DOHH2 (cell line): ENCODE measurements at regions not wholly inside any gene's neighbourhood (a gene's known extent, or its start where the extent isn't known, plus 50 kb on each side); places are given as distances from the start of the nearest gene placed in this dataset.

Experiments
- H3F3A ChIP-seq: fragments of 200-600 bp; sonication (generic), shearing (Covaris generic); 2 replicates; pipeline ENCODE4 v1.6.0; 2016; ENCODE audit warnings: antibody characterized with exemption, mild to moderate bottlenecking; ENCODE audit not compliant: control insufficient read depth, insufficient read depth
- H3K27ac ChIP-seq: fragments of 200-600 bp; sonication (generic); 2 replicates; pipeline ENCODE4 v1.5.1; 2014; ENCODE audit warnings: low read depth, mild to moderate bottlenecking, low read length, moderate library complexity
- H3K27me3 ChIP-seq: fragments of 200-600 bp; sonication (generic); 2 replicates; pipeline ENCODE4 v1.6.1; 2014; ENCODE audit warnings: mild to moderate bottlenecking, low read length, mixed read lengths; ENCODE audit not compliant: control insufficient read depth
- H3K36me3 ChIP-seq: fragments of 200-600 bp; sonication (generic); 2 replicates; pipeline ENCODE4 v1.6.1; 2014; ENCODE audit warnings: mild to moderate bottlenecking, low read length, moderate library complexity, mixed read lengths; ENCODE audit not compliant: control insufficient read depth
- H3K4me1 ChIP-seq: fragments of 200-600 bp; sonication (generic); 2 replicates; pipeline ENCODE4 v1.6.1; 2014; ENCODE audit warnings: mild to moderate bottlenecking, low read length, mixed read lengths; ENCODE audit not compliant: control insufficient read depth
- H3K4me2 ChIP-seq: fragments of 200-600 bp; sonication (generic); 2 replicates; pipeline ENCODE4 v1.6.0; 2014; ENCODE audit warnings: mild to moderate bottlenecking, low read length, moderate library complexity
- H3K4me3 ChIP-seq: fragments of 200-600 bp; sonication (generic); 2 replicates; pipeline ENCODE4 v1.5.1; 2014; ENCODE audit warnings: mild to moderate bottlenecking, low read length, mixed read lengths
- H3K79me2 ChIP-seq: fragments of 200-600 bp; sonication (generic); 2 replicates; pipeline ENCODE4 v1.6.1; 2014; ENCODE audit warnings: mild to moderate bottlenecking, low read length, mixed read lengths; ENCODE audit not compliant: control insufficient read depth
- H3K9me2 ChIP-seq: fragments of 200-600 bp; sonication (generic); replicated peaks from 2 replicates; pipeline ENCODE4 v1.6.1; 2014; ENCODE audit warnings: mild to moderate bottlenecking, low read length, mixed read lengths; ENCODE audit not compliant: control insufficient read depth
- H3K9me3 ChIP-seq: fragments of 200-600 bp; sonication (generic); 2 replicates; pipeline ENCODE4 v1.6.1; 2014; ENCODE audit warnings: antibody characterized with exemption, low read length, mixed read lengths; ENCODE audit not compliant: control insufficient read depth, insufficient read depth
- H4K20me1 ChIP-seq: fragments of 200-600 bp; sonication (generic); 2 replicates; pipeline ENCODE4 v1.6.0; 2014; ENCODE audit warnings: low read depth, mild to moderate bottlenecking, antibody characterized with exemption, low read length, moderate library complexity; ENCODE audit not compliant: control insufficient read depth, insufficient read depth
- CTCF ChIP-seq: fragments of 200-600 bp; sonication (generic); IDR thresholded peaks from one replicate; pipeline ENCODE4 v1.5.1; 2014; ENCODE audit warnings: antibody characterized with exemption, mild to moderate bottlenecking, low read depth, low read length; ENCODE audit not compliant: poor library complexity, severe bottlenecking
- EZH2phosphoT487 ChIP-seq: fragments of 200-600 bp; sonication (generic); IDR thresholded peaks from 2 replicates; pipeline ENCODE4 v1.6.1; 2017; ENCODE audit warnings: borderline replicate concordance, mild to moderate bottlenecking, antibody characterized with exemption, low read length, moderate library complexity, mixed read lengths

GRCh38 chr1:56081736-56082135 lies 497.6 kb downstream of the PLPP3 start:
- Histone ChIP-seq H3K27ac (no peak overlapping the region), H3K4me2 (no peak overlapping the region), H3K4me3 (no peak overlapping the region), H3F3A (no peaks in the 10 kb centered on the region), H3K27me3 (no peaks in the 10 kb centered on the region), H3K9me2 (no peaks in the 10 kb centered on the region), H3K36me3 (no peaks in the 10 kb centered on the region), H3K4me1 (no peaks in the 10 kb centered on the region), H3K79me2 (no peaks in the 10 kb centered on the region), H4K20me1 (no peaks in the 10 kb centered on the region), H3K9me3 (no peaks in the 10 kb centered on the region)
- TF ChIP-seq EZH2phosphoT487 (no peak), CTCF (no peak)

- Histone ChIP-seq H3K9me2 (no peaks in the 10 kb centered on the region), H3K4me1 (no peaks in the 10 kb centered on the region), H3K4me2 (no peak overlapping the region), H3K27me3 (no peaks in the 10 kb centered on the region), H3K79me2 (no peaks in the 10 kb centered on the region), H3K9me3 (no peaks in the 10 kb centered on the region), H3K4me3 (no peak overlapping the region), H3F3A (no peaks in the 10 kb centered on the region), H3K36me3 (no peaks in the 10 kb centered on the region), H3K27ac (no peak overlapping the region), H4K20me1 (no peaks in the 10 kb centered on the region)
- TF ChIP-seq EZH2phosphoT487 (no peak), CTCF (no peak)
These were observed 498.2 kb downstream of the PLPP3 start for GRCh38 chr1:56081173-56081572.

GRCh38 chr1:56080123-56080522 lies 499.2 kb downstream of the PLPP3 start:
- Histone ChIP-seq H4K20me1 (no peaks in the 10 kb centered on the region), H3K4me2 (no peak overlapping the region), H3K27me3 (no peaks in the 10 kb centered on the region), H3K9me2 (no peaks in the 10 kb centered on the region), H3F3A (no peaks in the 10 kb centered on the region), H3K9me3 (no peaks in the 10 kb centered on the region), H3K27ac (no peak overlapping the region), H3K4me3 (no peak overlapping the region), H3K79me2 (no peaks in the 10 kb centered on the region), H3K36me3 (no peaks in the 10 kb centered on the region), H3K4me1 (no peaks in the 10 kb centered on the region)
- TF ChIP-seq CTCF (no peak), EZH2phosphoT487 (no peak)

- H3K9me3 ChIP-seq: no peaks in the 10 kb centered on the region
- no peaks in the 10 kb centered on the region for H3K36me3 ChIP-seq
- no peak overlapping the region for H3K4me2 ChIP-seq
- no peaks in the 10 kb centered on the region for H4K20me1 ChIP-seq
- H3K79me2 ChIP-seq: no peaks in the 10 kb centered on the region
- H3K4me3 ChIP-seq: no peak overlapping the region
- H3K9me2 ChIP-seq: no peaks in the 10 kb centered on the region
- H3K27ac ChIP-seq: no peak overlapping the region
- no peaks in the 10 kb centered on the region for H3F3A ChIP-seq
- TF ChIP-seq EZH2phosphoT487: no peak
- no peak for TF ChIP-seq CTCF
- no peaks in the 10 kb centered on the region for H3K27me3 ChIP-seq
- H3K4me1 ChIP-seq: no peaks in the 10 kb centered on the region
These were observed 500.0 kb downstream of the PLPP3 start for GRCh38 chr1:56079391-56079790.
